ENCODE measurements at regions not wholly inside any gene's neighbourhood (a gene's known extent, or its start where the extent isn't known, plus 50 kb on each side); places are given as distances from the start of the nearest gene placed in this dataset.

- no peak overlapping the region for H3K4me3 ChIP-seq (ENCODE audit: low read length)
- no peak overlapping the region for H2AFZ ChIP-seq (ENCODE audit: low read depth, low read length)
- no peak overlapping the region for H3K4me2 ChIP-seq (ENCODE audit: low read length)
- H3F3A ChIP-seq (ENCODE audit: insufficient read depth, low read length, poor library complexity, severe bottlenecking), result no peaks in the 10 kb centered on the region
- H4K20me1 ChIP-seq (ENCODE audit: insufficient read depth), result no peaks in the 10 kb centered on the region
- H3K36me3 ChIP-seq (ENCODE audit: insufficient read depth, low read length), result no peaks in the 10 kb centered on the region
- no peaks in the 10 kb centered on the region for H3K9me2 ChIP-seq (ENCODE audit: insufficient read depth, low read length)
- TF ChIP-seq SMC3 (conservative IDR thresholded peaks at IDR 0.05; ENCODE audit: poor library complexity) (no peak), REST (IDR thresholded peaks at IDR 0.05; ENCODE audit: borderline replicate concordance) (no peak), TAF1 (IDR thresholded peaks at IDR 0.05; ENCODE audit: low read depth) (no peak), CTCF (IDR thresholded peaks at IDR 0.05; ENCODE audit: poor library complexity, severe bottlenecking) (no peak), EP300 (conservative IDR thresholded peaks at IDR 0.05; ENCODE audit: poor library complexity, severe bottlenecking) (no peak), MXI1 (conservative IDR thresholded peaks at IDR 0.05; ENCODE audit: poor library complexity, severe bottlenecking) (no peak), EZH2 (IDR thresholded peaks at IDR 0.05; ENCODE audit: borderline replicate concordance, insufficient read depth, low read length, poor library complexity, severe bottlenecking) (no peak), POLR2AphosphoS5 (IDR thresholded peaks at IDR 0.05) (no peak), RAD21 (conservative IDR thresholded peaks at IDR 0.05) (no peak)
- no peaks in the 10 kb centered on the region for H3K9me3 ChIP-seq (ENCODE audit: low read length)
- H3K79me2 ChIP-seq (replicated peaks; ENCODE audit: insufficient read depth, low read length), result no peaks in the 10 kb centered on the region
- no peak overlapping the region for H3K27ac ChIP-seq (ENCODE audit: low read length)
- no peak overlapping the region for H3K9ac ChIP-seq (ENCODE audit: low read length)
- H3K27me3 ChIP-seq (ENCODE audit: insufficient read depth, low read depth, low read length), result no peaks in the 10 kb centered on the region
Measured at GRCh38 chr7:41033500-41033899, 669.4 kb downstream of the INHBA start.

GRCh38 chr7:41030673-41031072 is 672.2 kb downstream of the INHBA start:
- Histone ChIP-seq H2AFZ (ENCODE audit: low read depth, low read length) (no peak overlapping the region), H3K36me3 (ENCODE audit: insufficient read depth, low read length) (no peaks in the 10 kb centered on the region)

More at GRCh38 chr7:41030673-41031072, 672.2 kb downstream of the INHBA start:
- H3K9me3 ChIP-seq (ENCODE audit: low read length), result no peaks in the 10 kb centered on the region
- H3K27ac ChIP-seq (ENCODE audit: low read length), result no peak overlapping the region
- TF ChIP-seq TAF1 (IDR thresholded peaks at IDR 0.05; ENCODE audit: low read depth), result no peak
- TF ChIP-seq MXI1 (conservative IDR thresholded peaks at IDR 0.05; ENCODE audit: poor library complexity, severe bottlenecking), result no peak
- no peak for TF ChIP-seq POLR2AphosphoS5 (IDR thresholded peaks at IDR 0.05)
- TF ChIP-seq REST (IDR thresholded peaks at IDR 0.05; ENCODE audit: borderline replicate concordance), result no peak
- no peak for TF ChIP-seq RAD21 (conservative IDR thresholded peaks at IDR 0.05)
- no peak for TF ChIP-seq EP300 (conservative IDR thresholded peaks at IDR 0.05; ENCODE audit: poor library complexity, severe bottlenecking)
- TF ChIP-seq EZH2 (IDR thresholded peaks at IDR 0.05; ENCODE audit: borderline replicate concordance, insufficient read depth, low read length, poor library complexity, severe bottlenecking), result no peak
- TF ChIP-seq CTCF (IDR thresholded peaks at IDR 0.05; ENCODE audit: poor library complexity, severe bottlenecking), result no peak
- TF ChIP-seq SMC3 (conservative IDR thresholded peaks at IDR 0.05; ENCODE audit: poor library complexity), result no peak
- H3K79me2 ChIP-seq (replicated peaks; ENCODE audit: insufficient read depth, low read length), result no peaks in the 10 kb centered on the region
- no peak overlapping the region for H3K9ac ChIP-seq (ENCODE audit: low read length)
- no peak overlapping the region for H3K4me3 ChIP-seq (ENCODE audit: low read length)
- no peaks in the 10 kb centered on the region for H3F3A ChIP-seq (ENCODE audit: insufficient read depth, low read length, poor library complexity, severe bottlenecking)
- H3K27me3 ChIP-seq (ENCODE audit: insufficient read depth, low read depth, low read length), result no peaks in the 10 kb centered on the region
- no peaks in the 10 kb centered on the region for H4K20me1 ChIP-seq (ENCODE audit: insufficient read depth)
- H3K4me2 ChIP-seq (ENCODE audit: low read length), result no peak overlapping the region
- H3K9me2 ChIP-seq (ENCODE audit: insufficient read depth, low read length), result no peaks in the 10 kb centered on the region

Data from neural cell (in vitro differentiated cells).